SU-DHL-6 (cell line): ENCODE measurements at regions not wholly inside any gene's neighbourhood (a gene's known extent, or its start where the extent isn't known, plus 50 kb on each side); places are given as distances from the start of the nearest gene placed in this dataset.

Source experiments
- H2AFZ ChIP-seq: fragments of 200-600 bp; sonication (generic); 2 replicates; pipeline ENCODE4 v1.6.1; 2014; ENCODE audit warnings: low read depth, mild to moderate bottlenecking, moderate library complexity, mixed read lengths, antibody characterized with exemption, low read length; ENCODE audit not compliant: severe bottlenecking
- H3F3A ChIP-seq: fragments of 200-600 bp; shearing (Covaris generic); 2 replicates; pipeline ENCODE4 v1.6.0; 2016; ENCODE audit warnings: antibody characterized with exemption, mild to moderate bottlenecking; ENCODE audit not compliant: insufficient read depth
- H3K27ac ChIP-seq: fragments of 200-600 bp; sonication (generic); 2 replicates; pipeline ENCODE4 v1.5.1; 2016; ENCODE audit warnings: low read depth, mild to moderate bottlenecking, low read length, moderate library complexity, mixed read lengths
- H3K27me3 ChIP-seq: fragments of 200-600 bp; sonication (generic), shearing (Covaris generic); 2 replicates; pipeline ENCODE4 v1.6.0; 2014; ENCODE audit warnings: mild to moderate bottlenecking, low read length
- H3K36me3 ChIP-seq: fragments of 200-600 bp; sonication (generic); 2 replicates; pipeline ENCODE4 v1.6.1; 2014; ENCODE audit warnings: mild to moderate bottlenecking, low read length, mixed read lengths
- H3K4me2 ChIP-seq: fragments of 300-600, 200-600 bp; shearing (Covaris generic), sonication (generic); 2 replicates; pipeline ENCODE4 v1.6.0; 2014; ENCODE audit warnings: low read length, low read depth, mild to moderate bottlenecking; ENCODE audit not compliant: poor library complexity, severe bottlenecking
- H3K4me3 ChIP-seq: fragments of 200-600 bp; sonication (generic); 2 replicates; pipeline ENCODE4 v1.5.1; 2014; ENCODE audit warnings: antibody characterized with exemption, low read length, mild to moderate bottlenecking, mixed read lengths; ENCODE audit not compliant: insufficient read depth, poor library complexity, severe bottlenecking
- H3K79me2 ChIP-seq: fragments of 200-600 bp; sonication (generic); 2 replicates; pipeline ENCODE4 v1.6.1; 2014; ENCODE audit warnings: mild to moderate bottlenecking, low read length, moderate library complexity; ENCODE audit not compliant: insufficient read depth
- H3K9ac ChIP-seq: fragments of 200-600 bp; sonication (generic); 2 replicates; pipeline ENCODE4 v1.7.0; 2014; ENCODE audit warnings: mild to moderate bottlenecking, low read length
- H3K9me2 ChIP-seq: fragments of 200-600 bp; sonication (generic); replicated peaks from 2 replicates; pipeline ENCODE4 v1.6.1; 2014; ENCODE audit warnings: low read length; ENCODE audit not compliant: insufficient read depth
- H3K9me3 ChIP-seq: fragments of 200-600 bp; sonication (generic); 2 replicates; pipeline ENCODE4 v1.6.1; 2014; ENCODE audit warnings: low read length, mixed read lengths; ENCODE audit not compliant: insufficient read depth
- H4K20me1 ChIP-seq: fragments of 200-600 bp; sonication (generic); 2 replicates; pipeline ENCODE4 v1.6.1; 2014; ENCODE audit warnings: low read depth, mild to moderate bottlenecking, antibody characterized with exemption, low read length, moderate library complexity, mixed read lengths
- CTCF ChIP-seq: fragments of 200-600 bp; sonication (generic); IDR thresholded peaks from one replicate; pipeline ENCODE4 v1.5.1; 2017; ENCODE audit warnings: antibody characterized with exemption, mild to moderate bottlenecking, low read length, moderate library complexity; ENCODE audit not compliant: insufficient read depth, poor library complexity, severe bottlenecking
- EZH2phosphoT487 ChIP-seq: fragments of 200-600 bp; sonication (generic), shearing (Covaris generic); conservative IDR thresholded peaks from 2 replicates; pipeline ENCODE4 v1.6.1; 2018; ENCODE audit warnings: mild to moderate bottlenecking, antibody characterized with exemption, low read length, moderate library complexity, mixed read lengths

- Histone ChIP-seq H3K9me2 (no peaks in the 10 kb centered on the region), H4K20me1 (no peaks in the 10 kb centered on the region), H3K4me2 (no peak overlapping the region), H2AFZ (peak overlapping the region; percentile 55), H3K9ac (no peak overlapping the region), H3F3A (no peaks in the 10 kb centered on the region), H3K27ac (no peak overlapping the region), H3K79me2 (no peaks in the 10 kb centered on the region), H3K27me3 (no peaks in the 10 kb centered on the region), H3K36me3 (no peaks in the 10 kb centered on the region), H3K9me3 (no peaks in the 10 kb centered on the region), H3K4me3 (no peak overlapping the region)
- TF ChIP-seq EZH2phosphoT487 = no peak
- no peak for TF ChIP-seq CTCF
Observed at GRCh38 chr5:123696921-123697341, 185.0 kb downstream of the CSNK1G3 start.

GRCh38 chr5:123690821-123691220 is 178.8 kb downstream of the CSNK1G3 start:
- H3K4me2 ChIP-seq = no peak overlapping the region
- H3K9ac ChIP-seq = no peak overlapping the region
- no peak overlapping the region for H3K4me3 ChIP-seq
- H4K20me1 ChIP-seq = no peaks in the 10 kb centered on the region
- no peak overlapping the region for H2AFZ ChIP-seq
- no peaks in the 10 kb centered on the region for H3K36me3 ChIP-seq
- TF ChIP-seq CTCF = no peak
- no peak for TF ChIP-seq EZH2phosphoT487
- no peak overlapping the region for H3K27ac ChIP-seq
- H3K9me2 ChIP-seq = no peaks in the 10 kb centered on the region
- H3K27me3 ChIP-seq = no peaks in the 10 kb centered on the region
- H3K9me3 ChIP-seq = peaks cover 5% of the 10 kb centered on the region; the same call in 1 of the 2 replicates
- no peaks in the 10 kb centered on the region for H3K79me2 ChIP-seq
- no peaks in the 10 kb centered on the region for H3F3A ChIP-seq

- Histone ChIP-seq H3K4me2 (no peak overlapping the region), H3K27me3 (no peaks in the 10 kb centered on the region), H3K27ac (no peak overlapping the region), H3K79me2 (no peaks in the 10 kb centered on the region), H3K9me3 (peaks cover 17% of the 10 kb centered on the region; the same call in 1 of the 2 replicates), H3K9ac (no peak overlapping the region), H3K4me3 (no peak overlapping the region), H4K20me1 (no peaks in the 10 kb centered on the region), H3F3A (no peaks in the 10 kb centered on the region), H3K36me3 (0 out of 2 replicates have a peak, but pooled peaks cover 5% of the 10 kb centered on the region), H3K9me2 (no peaks in the 10 kb centered on the region), H2AFZ (no peak overlapping the region)
- no peak for TF ChIP-seq CTCF
- no peak for TF ChIP-seq EZH2phosphoT487
Observed at GRCh38 chr5:123681061-123681460, 169.1 kb downstream of the CSNK1G3 start.

GRCh38 chr5:123673107-123673506 is 161.1 kb downstream of the CSNK1G3 start:
- TF ChIP-seq EZH2phosphoT487 (no peak), CTCF (no peak)
- H3K36me3 ChIP-seq = no peaks in the 10 kb centered on the region
- no peaks in the 10 kb centered on the region for H3K27me3 ChIP-seq
- H2AFZ ChIP-seq = peak overlapping the region; percentile 73
- H4K20me1 ChIP-seq = no peaks in the 10 kb centered on the region
- H3K9ac ChIP-seq = peak overlapping the region; percentile 13; the same call in 1 of the 2 replicates
- no peaks in the 10 kb centered on the region for H3F3A ChIP-seq
- no peak overlapping the region for H3K4me3 ChIP-seq
- H3K79me2 ChIP-seq = no peaks in the 10 kb centered on the region
- H3K4me2 ChIP-seq = peak overlapping the region; percentile 17
- peak overlapping the region; percentile 33; the same call in 1 of the 2 replicates for H3K27ac ChIP-seq
- no peaks in the 10 kb centered on the region for H3K9me2 ChIP-seq
- no peaks in the 10 kb centered on the region for H3K9me3 ChIP-seq
